ENCODE measurements at regions not wholly inside any gene's neighbourhood (a gene's known extent, or its start where the extent isn't known, plus 50 kb on each side); places are given as distances from the start of the nearest gene placed in this dataset.

- Histone ChIP-seq H3K9me3 (ENCODE audit: control insufficient read depth, insufficient read depth, low read depth, low read length) (no peaks in the 10 kb centered on the region), H3K9ac (ENCODE audit: insufficient read depth, low read length) (no peak overlapping the region), H3K4me1 (ENCODE audit: control insufficient read depth, extremely low read depth, insufficient read depth, low read length) (no peaks in the 10 kb centered on the region), H3K4me3 (replicated peaks in 1 of 4; ENCODE audit: control extremely low read depth in 1 of 4, insufficient read depth in 1 of 4, low read depth in 3 of 4, low read length in 4 of 4) (no peak overlapping the region), H2AFZ (ENCODE audit: low read length) (no peak overlapping the region), H3K27me3 (ENCODE audit: control insufficient read depth, insufficient read depth, low read length) (no peaks in the 10 kb centered on the region), H3K27ac (ENCODE audit: insufficient read depth, low read length) (no peak overlapping the region), H3K4me2 (ENCODE audit: extremely low read depth, insufficient read depth, low read length) (no peak overlapping the region), H4K20me1 (ENCODE audit: control insufficient read depth, extremely low read depth, insufficient read depth, low read length) (no peaks in the 10 kb centered on the region), H3K36me3 (ENCODE audit: control insufficient read depth, insufficient read depth, low read length) (no peaks in the 10 kb centered on the region), H3K79me2 (ENCODE audit: control insufficient read depth, insufficient read depth, low read length) (no peaks in the 10 kb centered on the region)
- peak; percentile 9 to 17 for DNase-seq (ENCODE audit: low read depth in 2 of 2)
- no peak for TF ChIP-seq EZH2 (IDR thresholded peaks at IDR 0.05; ENCODE audit: low read length, missing control alignments)
- TF ChIP-seq, protein P1, sequence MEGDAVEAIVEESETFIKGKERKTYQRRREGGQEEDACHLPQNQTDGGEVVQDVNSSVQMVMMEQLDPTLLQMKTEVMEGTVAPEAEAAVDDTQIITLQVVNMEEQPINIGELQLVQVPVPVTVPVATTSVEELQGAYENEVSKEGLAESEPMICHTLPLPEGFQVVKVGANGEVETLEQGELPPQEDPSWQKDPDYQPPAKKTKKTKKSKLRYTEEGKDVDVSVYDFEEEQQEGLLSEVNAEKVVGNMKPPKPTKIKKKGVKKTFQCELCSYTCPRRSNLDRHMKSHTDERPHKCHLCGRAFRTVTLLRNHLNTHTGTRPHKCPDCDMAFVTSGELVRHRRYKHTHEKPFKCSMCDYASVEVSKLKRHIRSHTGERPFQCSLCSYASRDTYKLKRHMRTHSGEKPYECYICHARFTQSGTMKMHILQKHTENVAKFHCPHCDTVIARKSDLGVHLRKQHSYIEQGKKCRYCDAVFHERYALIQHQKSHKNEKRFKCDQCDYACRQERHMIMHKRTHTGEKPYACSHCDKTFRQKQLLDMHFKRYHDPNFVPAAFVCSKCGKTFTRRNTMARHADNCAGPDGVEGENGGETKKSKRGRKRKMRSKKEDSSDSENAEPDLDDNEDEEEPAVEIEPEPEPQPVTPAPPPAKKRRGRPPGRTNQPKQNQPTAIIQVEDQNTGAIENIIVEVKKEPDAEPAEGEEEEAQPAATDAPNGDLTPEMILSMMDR (conservative IDR thresholded peaks at IDR 0.05 in 1 of 2, IDR thresholded peaks at IDR 0.05 in 1 of 2; ENCODE audit: low read depth in 1 of 2, low read length in 2 of 2), result no peak
Measured at GRCh38 chr7:96426027-96426426, 104.1 kb upstream of the SLC25A13 start.

GRCh38 chr7:96424411-96424810, 102.5 kb upstream of the SLC25A13 start:
- TF ChIP-seq EZH2 (IDR thresholded peaks at IDR 0.05; ENCODE audit: low read length, missing control alignments), result no peak
- TF ChIP-seq, protein P1 (conservative IDR thresholded peaks at IDR 0.05 in 1 of 2, IDR thresholded peaks at IDR 0.05 in 1 of 2; ENCODE audit: low read depth in 1 of 2, low read length in 2 of 2), result no peak
- Histone ChIP-seq H3K4me1 (ENCODE audit: control insufficient read depth, extremely low read depth, insufficient read depth, low read length) (no peaks in the 10 kb centered on the region), H3K36me3 (ENCODE audit: control insufficient read depth, insufficient read depth, low read length) (no peaks in the 10 kb centered on the region), H3K27me3 (ENCODE audit: control insufficient read depth, insufficient read depth, low read length) (no peaks in the 10 kb centered on the region), H3K9me3 (ENCODE audit: control insufficient read depth, insufficient read depth, low read depth, low read length) (no peaks in the 10 kb centered on the region), H3K9ac (ENCODE audit: insufficient read depth, low read length) (no peak overlapping the region), H3K79me2 (ENCODE audit: control insufficient read depth, insufficient read depth, low read length) (no peaks in the 10 kb centered on the region), H3K4me3 (replicated peaks in 1 of 4; ENCODE audit: control extremely low read depth in 1 of 4, insufficient read depth in 1 of 4, low read depth in 3 of 4, low read length in 4 of 4) (no peak overlapping the region), H3K4me2 (ENCODE audit: extremely low read depth, insufficient read depth, low read length) (no peak overlapping the region), H2AFZ (ENCODE audit: low read length) (no peak overlapping the region), H3K27ac (ENCODE audit: insufficient read depth, low read length) (no peak overlapping the region), H4K20me1 (ENCODE audit: control insufficient read depth, extremely low read depth, insufficient read depth, low read length) (no peaks in the 10 kb centered on the region)
- DNase-seq (ENCODE audit: low read depth in 2 of 2), result no peak

DNA sequence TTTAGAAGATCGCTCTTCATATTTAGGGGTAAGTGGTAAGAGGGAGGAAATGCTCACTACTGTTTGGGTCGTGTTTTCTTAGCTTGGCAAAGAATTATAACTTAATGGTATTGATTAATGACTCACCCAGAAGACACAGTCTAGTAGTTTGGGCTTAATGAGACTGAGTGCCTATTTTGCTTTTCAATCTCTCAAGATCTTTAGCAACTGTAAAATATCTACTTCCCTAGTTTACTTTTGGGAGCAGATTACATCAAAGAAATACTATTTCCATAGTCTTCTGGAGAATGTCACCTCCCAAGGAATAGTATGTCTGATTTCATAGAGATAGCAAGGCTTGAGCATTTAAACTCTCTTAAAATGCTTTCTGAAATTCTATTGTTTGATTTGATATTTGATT, 100.5 kb upstream of the SLC25A13 start:
- H2AFZ ChIP-seq (ENCODE audit: low read length), result no peak overlapping the region
- no peak overlapping the region for H3K27ac ChIP-seq (ENCODE audit: insufficient read depth, low read length)
- no peak overlapping the region for H3K4me2 ChIP-seq (ENCODE audit: extremely low read depth, insufficient read depth, low read length)
- no peak overlapping the region for H3K9ac ChIP-seq (ENCODE audit: insufficient read depth, low read length)
- no peaks in the 10 kb centered on the region for H3K9me3 ChIP-seq (ENCODE audit: control insufficient read depth, insufficient read depth, low read depth, low read length)
- DNase-seq (ENCODE audit: low read depth in 2 of 2), result no peak
- TF ChIP-seq, protein P1 (conservative IDR thresholded peaks at IDR 0.05 in 1 of 2, IDR thresholded peaks at IDR 0.05 in 1 of 2; ENCODE audit: low read depth in 1 of 2, low read length in 2 of 2), result no peak
- no peak for TF ChIP-seq EZH2 (IDR thresholded peaks at IDR 0.05; ENCODE audit: low read length, missing control alignments)
- H3K4me3 ChIP-seq (replicated peaks in 1 of 4; ENCODE audit: control extremely low read depth in 1 of 4, insufficient read depth in 1 of 4, low read depth in 3 of 4, low read length in 4 of 4), result no peak overlapping the region
- no peaks in the 10 kb centered on the region for H3K79me2 ChIP-seq (ENCODE audit: control insufficient read depth, insufficient read depth, low read length)
- no peaks in the 10 kb centered on the region for H3K4me1 ChIP-seq (ENCODE audit: control insufficient read depth, extremely low read depth, insufficient read depth, low read length)
- H4K20me1 ChIP-seq (ENCODE audit: control insufficient read depth, extremely low read depth, insufficient read depth, low read length), result no peaks in the 10 kb centered on the region
- H3K27me3 ChIP-seq (ENCODE audit: control insufficient read depth, insufficient read depth, low read length), result no peaks in the 10 kb centered on the region
- no peaks in the 10 kb centered on the region for H3K36me3 ChIP-seq (ENCODE audit: control insufficient read depth, insufficient read depth, low read length)

Measured in fibroblast of lung (primary cell).